ENCODE measurements at regions not wholly inside any gene's neighbourhood (a gene's known extent, or its start where the extent isn't known, plus 50 kb on each side); places are given as distances from the start of the nearest gene placed in this dataset.

GRCh38 chr5:28281351-28281750, 1243.0 kb upstream of the CDH9 start:
- no peak for TF ChIP-seq GATA2 (IDR thresholded peaks at IDR 0.05; ENCODE audit: low read depth, low read length)
- TF ChIP-seq GATA3 (IDR thresholded peaks at IDR 0.05; ENCODE audit: low read depth, low read length) = no peak
